NT2/D1 (cell line): ENCODE measurements at regions not wholly inside any gene's neighbourhood (a gene's known extent, or its start where the extent isn't known, plus 50 kb on each side); places are given as distances from the start of the nearest gene placed in this dataset.

Experiments
- YY1 ChIP-seq: IDR thresholded peaks from 2 replicates; pipeline ENCODE4 v1.6.1; 2011; ENCODE audit not compliant: insufficient read length, insufficient read depth
- ZNF274 ChIP-seq: IDR thresholded peaks from 2 replicates; pipeline ENCODE4 v1.6.1; 2011; ENCODE audit warnings: mild to moderate bottlenecking, low read depth, low read length

GRCh38 chr22:48071305-48071704 lies 1308.9 kb downstream of the TBC1D22A start:
- TF ChIP-seq YY1: no peak
- TF ChIP-seq ZNF274: no peak
